Skin epidermis (tissue), 12 donors: ENCODE measurements at regions not wholly inside any gene's neighbourhood (a gene's known extent, or its start where the extent isn't known, plus 50 kb on each side); places are given as distances from the start of the nearest gene placed in this dataset.

Experiments used
- H3K27ac ChIP-seq, 21 experiments: fragments of 200-600 bp; sonication (generic) in 11 of 21; one replicate each; pipeline ENCODE4 v1.5.0; 2020; ENCODE audit warnings: mild to moderate bottlenecking in 3 of 21, inconsistent platforms in 2 of 21, moderate library complexity in 2 of 21
- H3K4me3 ChIP-seq, 7 experiments: fragments of 200-600 bp; sonication (generic) in 2 of 7; one replicate each; pipeline ENCODE4 v1.5.0; 2020; ENCODE audit warnings: inconsistent platforms in 2 of 7, mild to moderate bottlenecking in 2 of 7, moderate library complexity in 1 of 7

DNA sequence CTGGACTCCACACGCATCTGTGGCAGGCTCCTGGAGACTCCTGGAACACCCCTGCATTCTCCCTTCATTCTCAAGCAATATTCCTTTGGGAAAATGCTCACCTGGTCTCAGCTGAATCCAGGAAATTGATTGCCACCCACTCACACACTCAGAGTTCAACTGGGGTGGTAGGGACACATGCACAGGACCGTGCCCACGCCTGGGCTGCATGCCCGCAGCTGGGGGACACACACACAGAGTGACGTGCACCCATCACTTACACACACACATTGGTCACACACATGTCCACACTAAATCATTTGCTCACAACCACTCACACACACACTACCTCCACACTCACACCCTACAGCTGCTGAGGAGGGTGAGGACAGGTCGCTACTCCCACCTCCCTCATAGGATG lies 84.8 kb downstream of the ENGASE start:
- Histone ChIP-seq H3K27ac (no peak overlapping the region), H3K4me3 (no peak overlapping the region)

- H3K4me3 ChIP-seq: no peak overlapping the region
These were observed 82.0 kb downstream of the ENGASE start for GRCh38 chr17:79156463-79157095.

DNA sequence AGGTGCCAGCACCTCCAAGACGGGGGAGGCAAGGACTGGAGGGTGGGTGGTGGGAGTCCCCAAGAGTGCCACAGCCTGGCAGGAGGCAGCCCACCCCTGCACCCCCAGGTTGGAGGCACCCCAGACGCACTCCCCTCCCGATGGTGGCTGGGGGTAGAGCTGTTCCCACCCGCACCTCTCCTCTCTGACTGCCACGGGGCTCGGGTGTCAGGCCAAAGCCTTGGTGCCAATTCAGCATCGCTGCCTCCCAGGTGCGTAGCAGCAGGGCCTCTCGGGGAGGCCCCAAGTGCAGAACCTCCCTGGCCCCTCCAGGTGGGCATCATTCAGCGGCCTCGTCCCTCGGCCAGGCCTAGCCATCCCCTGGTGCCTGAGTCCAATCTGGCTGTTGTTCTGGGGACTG lies 81.1 kb downstream of the ENGASE start:
- H3K27ac ChIP-seq: no peak overlapping the region
- H3K4me3 ChIP-seq: no peak overlapping the region

More at GRCh38 chr17:79156463-79157095, 82.0 kb downstream of the ENGASE start:
- H3K27ac ChIP-seq: no peak overlapping the region

- Histone ChIP-seq H3K4me3 (no peak overlapping the region), H3K27ac (no peak overlapping the region)
These were observed 80.4 kb downstream of the ENGASE start for GRCh38 chr17:79154951-79155585.

DNA sequence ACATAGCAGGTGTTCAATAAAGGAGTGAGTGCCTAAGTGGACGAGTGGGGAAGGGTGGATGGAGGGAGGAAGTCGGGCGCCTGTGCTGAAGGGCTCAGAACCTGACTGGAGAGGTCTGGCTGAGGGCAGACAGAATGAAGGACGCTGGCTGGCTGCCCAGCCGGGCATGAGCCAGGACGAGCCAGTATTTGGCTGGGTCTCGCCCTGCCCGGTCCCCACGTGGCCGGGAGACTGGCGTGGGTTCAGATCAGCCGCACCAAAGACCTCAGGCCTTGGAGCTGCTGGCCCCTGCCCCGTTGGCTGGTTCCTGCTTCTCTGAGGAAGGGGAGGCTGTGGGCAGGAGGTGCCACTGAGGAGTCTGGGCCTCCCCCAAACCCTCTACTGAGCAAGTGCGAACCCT lies 79.8 kb downstream of the ENGASE start:
- H3K27ac ChIP-seq: no peak overlapping the region
- H3K4me3 ChIP-seq: no peak overlapping the region

DNA sequence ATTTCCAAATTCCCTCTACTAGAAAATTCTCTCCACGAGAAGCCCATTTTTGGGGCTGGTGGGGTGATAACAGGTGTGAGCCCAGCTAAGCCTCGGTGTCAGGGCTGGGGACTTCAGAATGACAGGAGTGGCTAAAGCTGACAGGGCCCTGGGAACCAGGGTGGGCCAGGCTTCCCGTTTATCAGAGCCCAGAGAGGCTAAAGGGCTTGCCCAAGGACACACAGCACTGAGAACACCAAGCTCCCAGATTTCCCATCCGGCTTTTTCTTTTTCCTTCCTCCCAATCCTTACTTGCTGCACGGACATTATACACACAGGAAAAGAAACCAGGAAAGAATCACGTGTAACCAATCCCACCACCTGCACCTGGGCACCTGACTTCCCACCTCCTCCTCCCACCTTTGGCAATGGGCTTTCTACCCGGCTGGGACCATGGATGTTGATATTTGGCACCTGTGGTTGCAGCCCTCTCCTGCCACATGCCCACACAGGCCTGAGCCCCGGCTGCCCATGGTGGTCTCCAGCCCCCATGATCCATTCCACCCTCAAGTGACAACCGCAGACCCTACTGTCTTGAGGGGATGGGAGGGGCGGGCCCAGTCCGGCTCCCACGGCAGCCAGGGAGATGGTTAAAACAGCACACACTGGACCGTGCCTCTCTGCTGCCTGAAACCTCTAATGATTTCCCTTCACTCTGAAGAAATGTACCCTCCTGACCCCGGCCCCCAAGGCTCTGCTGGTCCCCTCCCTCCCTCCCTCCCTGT lies 78.9 kb downstream of the ENGASE start:
- H3K4me3 ChIP-seq: no peak overlapping the region
- H3K27ac ChIP-seq: no peak overlapping the region

- H3K4me3 ChIP-seq: no peak overlapping the region
- no peak overlapping the region for H3K27ac ChIP-seq
These were observed 78.0 kb downstream of the ENGASE start for GRCh38 chr17:79152636-79153035.

DNA sequence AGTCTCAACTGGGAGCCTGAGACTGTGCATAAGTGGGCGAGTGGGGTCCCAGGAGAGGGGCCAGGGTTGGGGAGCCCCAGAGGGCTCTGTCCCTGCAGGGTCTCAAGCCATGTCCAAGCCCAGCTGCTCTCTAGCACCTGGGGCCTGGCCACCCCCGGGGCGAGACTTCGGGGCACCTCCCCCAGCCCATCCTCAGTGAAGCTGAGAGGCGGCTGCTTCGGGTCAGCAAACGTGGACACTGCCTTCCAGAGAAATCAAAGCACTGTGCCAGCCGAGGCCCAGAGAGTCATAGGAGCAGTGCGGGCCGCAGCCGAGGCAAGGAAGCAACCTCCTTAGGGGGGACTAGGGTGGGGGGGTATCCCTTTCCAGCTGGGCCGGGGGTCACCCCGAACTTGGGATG lies 77.5 kb downstream of the ENGASE start:
- H3K27ac ChIP-seq: no peak overlapping the region
- H3K4me3 ChIP-seq: no peak overlapping the region

GRCh38 chr17:79150799-79151198 lies 76.2 kb downstream of the ENGASE start:
- Histone ChIP-seq H3K4me3 (no peak overlapping the region), H3K27ac (no peak overlapping the region)

DNA sequence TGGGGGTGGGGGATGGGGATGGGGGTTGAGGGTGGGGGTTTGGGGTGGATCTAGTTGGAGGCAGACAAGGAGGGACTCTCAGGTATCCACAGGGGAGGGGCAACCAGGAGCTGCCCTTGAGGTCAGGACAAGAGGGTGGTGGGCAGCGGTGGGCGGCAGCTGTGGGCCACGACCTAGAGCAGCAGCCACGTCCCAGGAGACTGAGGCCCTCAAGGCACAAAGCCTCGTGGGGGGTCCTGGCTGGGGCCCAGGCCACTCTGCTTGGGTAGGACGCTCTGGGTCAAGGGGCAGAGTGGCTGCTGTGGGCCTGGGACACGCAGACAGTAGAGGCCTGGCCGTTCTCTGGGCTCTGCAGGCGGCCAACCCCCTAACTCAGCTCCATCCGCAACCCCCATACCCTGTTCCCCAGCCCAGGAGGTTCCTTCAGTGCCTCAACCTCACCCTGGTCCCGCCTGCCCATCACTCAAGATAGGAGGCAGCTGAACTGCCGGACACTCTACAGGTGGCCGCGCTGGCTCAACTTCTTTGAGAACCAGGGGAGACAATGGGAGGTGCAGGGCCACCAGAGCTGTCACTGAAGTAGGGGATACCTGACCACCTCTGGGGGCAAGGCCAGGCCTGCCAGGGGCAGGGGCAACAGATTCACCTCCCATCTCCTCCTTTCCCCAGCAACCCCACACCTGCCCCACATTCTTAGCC lies 75.6 kb downstream of the ENGASE start:
- no peak overlapping the region for H3K4me3 ChIP-seq
- no peak overlapping the region for H3K27ac ChIP-seq

- Histone ChIP-seq H3K4me3 (no peak overlapping the region), H3K27ac (no peak overlapping the region)
These were observed 74.0 kb downstream of the ENGASE start for GRCh38 chr17:79148584-79148983.

- H3K4me3 ChIP-seq: no peak overlapping the region
- H3K27ac ChIP-seq: no peak overlapping the region
These were observed 73.3 kb downstream of the ENGASE start for GRCh38 chr17:79147746-79148506.

GRCh38 chr17:79146562-79146961 lies 71.9 kb downstream of the ENGASE start:
- Histone ChIP-seq H3K4me3 (no peak overlapping the region), H3K27ac (no peak overlapping the region)

DNA sequence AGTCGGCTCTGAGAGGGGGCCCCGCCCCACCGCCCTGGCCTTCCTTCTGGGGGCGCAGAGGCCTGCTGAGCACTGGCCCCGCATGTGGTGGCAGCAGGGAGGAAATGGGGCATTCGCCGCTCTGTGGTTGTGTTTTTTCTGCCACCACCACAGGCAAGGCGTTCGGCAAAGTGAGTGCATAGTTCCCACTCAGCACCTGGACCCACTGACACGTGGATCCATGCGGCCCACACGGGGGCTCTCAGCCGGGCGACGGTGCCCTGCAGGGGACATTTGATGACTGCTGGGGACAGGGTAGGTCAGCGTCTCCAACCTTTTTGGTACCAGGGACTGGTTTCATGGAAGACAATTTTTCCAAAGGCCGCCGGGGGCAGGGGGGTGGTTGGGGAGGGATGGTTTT lies 70.9 kb downstream of the ENGASE start:
- no peak overlapping the region for H3K27ac ChIP-seq
- H3K4me3 ChIP-seq: no peak overlapping the region

DNA sequence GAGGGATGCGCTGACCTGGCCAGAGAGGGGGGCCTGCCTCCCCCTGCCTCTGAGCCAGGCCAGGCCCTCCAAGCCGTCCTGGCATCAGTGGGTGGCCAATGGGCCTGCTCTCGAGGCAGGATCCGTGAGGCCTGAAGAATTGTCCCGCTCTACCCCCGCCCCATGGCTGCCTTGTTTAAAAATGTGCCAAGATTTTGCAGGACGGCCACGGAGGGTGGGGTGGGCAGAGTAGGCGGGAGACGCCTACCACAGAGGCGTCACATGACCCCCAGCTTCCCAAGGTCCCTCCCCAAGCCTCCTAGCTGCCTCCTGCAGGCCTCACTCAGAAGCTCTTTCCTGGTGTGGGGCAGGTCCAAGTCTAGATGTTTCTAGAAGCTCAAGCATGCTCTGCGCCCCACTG lies 69.5 kb downstream of the ENGASE start:
- Histone ChIP-seq H3K4me3 (no peak overlapping the region), H3K27ac (no peak overlapping the region)

GRCh38 chr17:79142375-79142774 lies 67.8 kb downstream of the ENGASE start:
- Histone ChIP-seq H3K27ac (no peak overlapping the region), H3K4me3 (no peak overlapping the region)

DNA sequence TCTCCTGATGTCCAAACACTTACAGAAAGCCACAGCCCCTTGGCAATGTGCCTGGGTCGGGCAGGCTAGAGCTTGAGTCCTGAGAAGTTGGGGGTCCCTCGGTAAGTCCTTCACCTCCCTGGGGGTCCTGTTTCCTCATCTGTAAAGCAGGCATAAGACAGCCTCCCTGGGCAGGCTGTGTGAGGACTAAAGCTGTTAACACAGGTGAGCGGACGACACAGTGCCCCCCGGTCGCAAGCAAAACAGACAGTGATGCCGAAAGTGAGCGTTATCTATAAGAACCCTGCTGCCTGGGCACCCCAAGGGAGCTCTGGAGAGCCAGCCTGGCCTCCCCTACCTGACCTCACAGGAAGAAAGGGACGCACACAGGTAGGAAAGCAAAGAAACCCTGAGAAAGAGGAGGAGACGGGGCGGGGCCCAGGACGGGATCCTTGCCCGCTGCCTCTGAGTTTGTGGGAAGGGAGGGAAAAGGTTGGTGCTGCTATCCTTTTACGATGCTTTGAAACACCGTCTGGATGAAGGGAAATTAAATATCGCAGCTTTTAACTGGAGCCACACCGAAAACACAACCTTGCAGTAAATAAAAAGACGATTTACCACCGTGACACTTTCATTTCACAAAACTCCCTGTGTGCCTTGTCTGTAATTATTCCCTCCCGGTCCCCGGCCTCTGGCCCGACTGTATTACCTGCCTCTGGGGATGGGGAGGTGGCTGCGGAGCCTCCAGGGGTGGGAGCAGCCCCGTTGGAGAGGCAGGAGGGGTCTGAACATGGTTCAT lies 67.1 kb downstream of the ENGASE start:
- H3K4me3 ChIP-seq: no peak overlapping the region
- no peak overlapping the region for H3K27ac ChIP-seq

DNA sequence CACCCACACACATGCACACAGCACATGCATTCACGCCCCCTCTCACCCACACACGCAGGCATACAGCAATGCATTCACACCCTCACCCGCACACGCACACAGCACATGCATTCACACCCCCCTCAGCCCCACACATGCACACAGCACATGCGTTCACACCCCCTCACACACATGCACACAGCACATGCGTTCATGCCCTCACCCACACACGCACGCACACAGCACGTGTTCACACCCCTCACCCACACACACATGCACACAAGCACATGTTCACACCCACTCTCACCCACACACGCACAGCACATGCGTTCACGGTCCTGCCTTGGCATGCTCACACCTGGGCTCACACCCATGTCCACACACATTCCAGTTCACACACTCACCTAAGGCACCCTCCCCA lies 64.2 kb downstream of the ENGASE start:
- Histone ChIP-seq H3K4me3 (no peak overlapping the region), H3K27ac (no peak overlapping the region)

GRCh38 chr17:79137789-79138165 lies 63.2 kb downstream of the ENGASE start:
- Histone ChIP-seq H3K27ac (no peak overlapping the region), H3K4me3 (no peak overlapping the region)
